ENCODE measurements at regions not wholly inside any gene's neighbourhood (a gene's known extent, or its start where the extent isn't known, plus 50 kb on each side); places are given as distances from the start of the nearest gene placed in this dataset.

GRCh38 chr6:8246403-8246802, 144.1 kb upstream of the EEF1E1 start:
- Mint-ChIP-seq H3K27ac (no peak overlapping the region), H3K36me3 (no peaks in the 10 kb centered on the region), H3K4me1 (no peaks in the 10 kb centered on the region), H3K27me3 (peaks cover 4% of the 10 kb centered on the region), H3K4me3 (no peak overlapping the region), H3K9me3 (no peaks in the 10 kb centered on the region)
- CTCF ChIA-PET, result no interaction called here
- no peak for DNase-seq

GRCh38 chr6:8245726-8246125, 143.4 kb upstream of the EEF1E1 start:
- peaks cover 5% of the 10 kb centered on the region for H3K27me3 Mint-ChIP-seq
- H3K9me3 Mint-ChIP-seq, result no peaks in the 10 kb centered on the region
- no peak overlapping the region for H3K4me3 Mint-ChIP-seq
- no peak overlapping the region for H3K27ac Mint-ChIP-seq
- DNase-seq, result no peak
- no peaks in the 10 kb centered on the region for H3K4me1 Mint-ChIP-seq
- CTCF ChIA-PET, result no interaction called here
- H3K36me3 Mint-ChIP-seq, result no peaks in the 10 kb centered on the region

- Mint-ChIP-seq H3K4me3 (no peak overlapping the region), H3K36me3 (no peaks in the 10 kb centered on the region), H3K27me3 (peaks cover 7% of the 10 kb centered on the region), H3K9me3 (no peaks in the 10 kb centered on the region), H3K4me1 (no peaks in the 10 kb centered on the region), H3K27ac (no peak overlapping the region)
- CTCF ChIA-PET, result interaction anchor here (1.2 kb wide), 1 partner anchor 24 kb away, joined by 3 read pairs; no protein-coding TSS in a partner anchor
- no peak for DNase-seq
Measured at GRCh38 chr6:8243475-8243874, 141.1 kb upstream of the EEF1E1 start.

GRCh38 chr6:8242885-8243284, 140.5 kb upstream of the EEF1E1 start:
- H3K27me3 Mint-ChIP-seq, result peaks cover 10% of the 10 kb centered on the region

GRCh38 chr6:8240301-8240700, 138.0 kb upstream of the EEF1E1 start:
- DNase-seq, result no peak
- no peaks in the 10 kb centered on the region for H3K4me1 Mint-ChIP-seq
- no peak overlapping the region for H3K4me3 Mint-ChIP-seq
- no peaks in the 10 kb centered on the region for H3K36me3 Mint-ChIP-seq
- H3K27me3 Mint-ChIP-seq, result peaks cover 6% of the 10 kb centered on the region
- no peak overlapping the region for H3K27ac Mint-ChIP-seq
- CTCF ChIA-PET, result no interaction called here
- H3K9me3 Mint-ChIP-seq, result no peaks in the 10 kb centered on the region

More at GRCh38 chr6:8242885-8243284, 140.5 kb upstream of the EEF1E1 start:
- no peak overlapping the region for H3K4me3 Mint-ChIP-seq
- no peaks in the 10 kb centered on the region for H3K4me1 Mint-ChIP-seq
- no peaks in the 10 kb centered on the region for H3K36me3 Mint-ChIP-seq
- H3K9me3 Mint-ChIP-seq, result no peaks in the 10 kb centered on the region
- no peak overlapping the region for H3K27ac Mint-ChIP-seq
- no peak for DNase-seq
- CTCF ChIA-PET, result interaction anchor here (1.2 kb wide), 1 partner anchor 23 kb away, joined by 3 read pairs; no protein-coding TSS in a partner anchor

- no peak overlapping the region for H3K27ac Mint-ChIP-seq
- CTCF ChIA-PET, result no interaction called here
- H3K27me3 Mint-ChIP-seq, result peaks cover 6% of the 10 kb centered on the region
- no peaks in the 10 kb centered on the region for H3K9me3 Mint-ChIP-seq
- H3K4me3 Mint-ChIP-seq, result no peak overlapping the region
- H3K36me3 Mint-ChIP-seq, result no peaks in the 10 kb centered on the region
- no peaks in the 10 kb centered on the region for H3K4me1 Mint-ChIP-seq
- DNase-seq, result no peak
Measured at GRCh38 chr6:8238773-8239683, 136.7 kb upstream of the EEF1E1 start.

- H3K9me3 Mint-ChIP-seq, result no peaks in the 10 kb centered on the region
- no peak overlapping the region for H3K27ac Mint-ChIP-seq
- CTCF ChIA-PET, result no interaction called here
- no peak overlapping the region for H3K4me3 Mint-ChIP-seq
- H3K36me3 Mint-ChIP-seq, result no peaks in the 10 kb centered on the region
- no peaks in the 10 kb centered on the region for H3K4me1 Mint-ChIP-seq
- no peak for DNase-seq
- peaks cover 6% of the 10 kb centered on the region for H3K27me3 Mint-ChIP-seq
Measured at GRCh38 chr6:8237668-8238067, 135.3 kb upstream of the EEF1E1 start.

GRCh38 chr6:8236956-8237355, 134.6 kb upstream of the EEF1E1 start:
- Mint-ChIP-seq H3K36me3 (no peaks in the 10 kb centered on the region), H3K9me3 (no peaks in the 10 kb centered on the region), H3K4me3 (no peak overlapping the region), H3K27me3 (peaks cover 6% of the 10 kb centered on the region), H3K27ac (no peak overlapping the region), H3K4me1 (no peaks in the 10 kb centered on the region)
- CTCF ChIA-PET, result no interaction called here
- DNase-seq, result no peak

- Mint-ChIP-seq H3K9me3 (no peaks in the 10 kb centered on the region), H3K36me3 (no peaks in the 10 kb centered on the region), H3K27ac (no peak overlapping the region), H3K4me1 (no peaks in the 10 kb centered on the region), H3K27me3 (peaks cover 3% of the 10 kb centered on the region), H3K4me3 (no peak overlapping the region)
- CTCF ChIA-PET, result no interaction called here
- no peak for DNase-seq
Measured at GRCh38 chr6:8234321-8234720, 132.0 kb upstream of the EEF1E1 start.

- H3K36me3 Mint-ChIP-seq, result no peaks in the 10 kb centered on the region
Measured at GRCh38 chr6:8231956-8232355, 129.6 kb upstream of the EEF1E1 start.

GRCh38 chr6:8229915-8230756, 127.8 kb upstream of the EEF1E1 start:
- Mint-ChIP-seq H3K27me3 (no peaks in the 10 kb centered on the region), H3K4me3 (no peak overlapping the region), H3K9me3 (no peaks in the 10 kb centered on the region), H3K27ac (no peak overlapping the region), H3K4me1 (no peaks in the 10 kb centered on the region), H3K36me3 (no peaks in the 10 kb centered on the region)
- no peak for DNase-seq
- CTCF ChIA-PET, result no interaction called here

More at GRCh38 chr6:8231956-8232355, 129.6 kb upstream of the EEF1E1 start:
- Mint-ChIP-seq H3K9me3 (no peaks in the 10 kb centered on the region), H3K27ac (no peak overlapping the region), H3K27me3 (no peaks in the 10 kb centered on the region), H3K4me1 (no peaks in the 10 kb centered on the region), H3K4me3 (no peak overlapping the region)
- CTCF ChIA-PET, result no interaction called here
- no peak for DNase-seq

- H3K27ac Mint-ChIP-seq, result no peak overlapping the region
- CTCF ChIA-PET, result no interaction called here
- no peaks in the 10 kb centered on the region for H3K4me1 Mint-ChIP-seq
- no peaks in the 10 kb centered on the region for H3K9me3 Mint-ChIP-seq
- H3K36me3 Mint-ChIP-seq, result no peaks in the 10 kb centered on the region
- no peak for DNase-seq
- no peaks in the 10 kb centered on the region for H3K27me3 Mint-ChIP-seq
- no peak overlapping the region for H3K4me3 Mint-ChIP-seq
Measured at GRCh38 chr6:8225113-8225512, 122.8 kb upstream of the EEF1E1 start.

- Mint-ChIP-seq H3K9me3 (no peaks in the 10 kb centered on the region), H3K27ac (no peak overlapping the region), H3K36me3 (no peaks in the 10 kb centered on the region), H3K4me3 (no peak overlapping the region), H3K4me1 (no peaks in the 10 kb centered on the region), H3K27me3 (no peaks in the 10 kb centered on the region)
- no peak for DNase-seq
- CTCF ChIA-PET, result interaction anchor here (1.8 kb wide), 1 partner anchor 92 kb away, joined by 5 read pairs; no protein-coding TSS in a partner anchor
Measured at GRCh38 chr6:8223678-8224077, 121.3 kb upstream of the EEF1E1 start.

GRCh38 chr6:8219352-8219943, 117.1 kb upstream of the EEF1E1 start:
- Mint-ChIP-seq H3K36me3 (no peaks in the 10 kb centered on the region), H3K4me1 (no peaks in the 10 kb centered on the region), H3K9me3 (no peaks in the 10 kb centered on the region), H3K4me3 (no peak overlapping the region), H3K27ac (no peak overlapping the region), H3K27me3 (no peaks in the 10 kb centered on the region)
- peak; percentile 51 for DNase-seq
- CTCF ChIA-PET, result interaction anchor here (0.7 to 4.3 kb wide), 18 partner anchors 17 to 1243 kb away, joined by 3 to 83 read pairs (median 3); partner anchors contain the start of gene BMP6

Measured in activated naive CD4-positive, alpha-beta T cell treated with anti-CD3 and anti-CD28 coated beads, Interleukin-2, amount 10 ng/mL, durations not matched to agents 7 days and 5 days (primary cell).